ENCODE measurements at regions not wholly inside any gene's neighbourhood (a gene's known extent, or its start where the extent isn't known, plus 50 kb on each side); places are given as distances from the start of the nearest gene placed in this dataset.

DNA sequence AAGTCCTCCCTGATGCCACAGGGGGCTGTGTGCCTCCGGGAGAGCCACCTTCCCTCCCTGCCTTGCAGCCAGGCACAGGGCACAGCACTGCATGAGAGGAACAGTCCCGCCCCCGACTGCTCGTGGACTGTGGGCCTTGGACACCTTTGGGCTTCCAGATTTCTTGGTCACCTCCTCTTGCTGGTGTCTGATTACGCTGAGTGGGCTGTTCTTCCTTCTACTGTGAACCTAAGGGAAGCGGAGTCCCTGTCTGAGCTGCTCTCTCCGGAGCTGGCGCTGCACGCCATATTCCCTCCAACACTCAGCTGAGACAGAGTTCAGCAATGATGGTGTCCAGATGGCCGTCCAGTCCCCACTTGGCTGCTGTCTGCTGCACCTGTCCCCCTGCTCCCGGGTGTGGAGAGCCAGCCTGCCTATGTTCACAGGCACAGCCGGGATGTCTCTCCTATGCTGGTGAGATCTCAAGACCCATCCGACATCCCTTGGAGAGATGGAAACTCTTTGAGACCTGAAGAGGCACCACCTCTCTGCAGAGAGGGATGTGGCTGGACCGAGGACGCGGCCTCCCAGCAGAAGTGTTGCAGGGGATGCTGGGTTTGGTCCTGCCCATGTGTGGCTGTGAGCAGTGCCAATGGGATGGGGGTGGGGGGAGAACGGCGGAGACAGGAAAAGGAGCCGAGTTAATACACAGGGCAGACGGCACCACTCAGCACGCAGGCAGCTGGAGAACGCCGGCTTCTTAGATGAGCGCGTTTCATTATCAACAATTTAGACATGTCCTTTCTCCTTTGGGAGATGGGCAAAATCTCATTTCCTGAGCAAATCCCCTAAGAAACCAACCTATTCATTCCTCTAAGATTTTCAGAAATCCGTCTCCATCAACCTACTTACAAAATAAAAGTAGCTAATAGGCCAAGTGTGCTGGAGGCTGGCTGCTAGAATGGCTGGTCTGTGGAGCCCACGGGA lies 171.9 kb downstream of the ENGASE start:
- Histone ChIP-seq H3K4me3 (replicated peaks in 1 of 3; ENCODE audit: insufficient read depth in 1 of 3, low read depth in 1 of 3, low read length in 3 of 3) (no peak overlapping the region), H3K9me3 (replicated peaks; ENCODE audit: control insufficient read depth, insufficient read depth, low read length) (no peaks in the 10 kb centered on the region), H3K36me3 (ENCODE audit: control insufficient read depth in 2 of 2, extremely low read depth in 1 of 2, insufficient read depth in 2 of 2, low read length in 2 of 2) (no peaks in the 10 kb centered on the region), H3K27ac (ENCODE audit: insufficient read depth, low read depth, low read length) (no peak overlapping the region), H3K4me2 (ENCODE audit: insufficient read depth, low read length) (no peak overlapping the region), H3K9me1 (replicated peaks; ENCODE audit: control insufficient read depth, extremely low read depth, insufficient read depth, low read length) (no peaks in the 10 kb centered on the region), H2AFZ (ENCODE audit: low read depth, low read length) (no peak overlapping the region), H3K4me1 (ENCODE audit: control insufficient read depth, extremely low read depth, insufficient read depth, low read length) (no peaks in the 10 kb centered on the region), H3K79me2 (ENCODE audit: control insufficient read depth, insufficient read depth, low read length) (no peaks in the 10 kb centered on the region), H3K9ac (replicated peaks; ENCODE audit: extremely low read depth, insufficient read depth, low read length) (no peak overlapping the region), H4K20me1 (replicated peaks; ENCODE audit: control insufficient read depth, extremely low read depth, insufficient read depth, low read length) (no peaks in the 10 kb centered on the region), H3K27me3 (ENCODE audit: control insufficient read depth in 2 of 2, insufficient read depth in 2 of 2, low read length in 2 of 2) (no peaks in the 10 kb centered on the region)
- DNase-seq (ENCODE audit: low read depth, low spot score): no peak
- TF ChIP-seq JUN (IDR thresholded peaks at IDR 0.05; ENCODE audit: borderline replicate concordance, insufficient read depth, insufficient read length, low read depth): no peak
- no peak for TF ChIP-seq MYC (IDR thresholded peaks at IDR 0.05; ENCODE audit: low read depth, low read length)
- no peak for TF ChIP-seq GATA2 (IDR thresholded peaks at IDR 0.05; ENCODE audit: insufficient read depth, insufficient read length, low read depth, low read length)
- TF ChIP-seq, protein P1, sequence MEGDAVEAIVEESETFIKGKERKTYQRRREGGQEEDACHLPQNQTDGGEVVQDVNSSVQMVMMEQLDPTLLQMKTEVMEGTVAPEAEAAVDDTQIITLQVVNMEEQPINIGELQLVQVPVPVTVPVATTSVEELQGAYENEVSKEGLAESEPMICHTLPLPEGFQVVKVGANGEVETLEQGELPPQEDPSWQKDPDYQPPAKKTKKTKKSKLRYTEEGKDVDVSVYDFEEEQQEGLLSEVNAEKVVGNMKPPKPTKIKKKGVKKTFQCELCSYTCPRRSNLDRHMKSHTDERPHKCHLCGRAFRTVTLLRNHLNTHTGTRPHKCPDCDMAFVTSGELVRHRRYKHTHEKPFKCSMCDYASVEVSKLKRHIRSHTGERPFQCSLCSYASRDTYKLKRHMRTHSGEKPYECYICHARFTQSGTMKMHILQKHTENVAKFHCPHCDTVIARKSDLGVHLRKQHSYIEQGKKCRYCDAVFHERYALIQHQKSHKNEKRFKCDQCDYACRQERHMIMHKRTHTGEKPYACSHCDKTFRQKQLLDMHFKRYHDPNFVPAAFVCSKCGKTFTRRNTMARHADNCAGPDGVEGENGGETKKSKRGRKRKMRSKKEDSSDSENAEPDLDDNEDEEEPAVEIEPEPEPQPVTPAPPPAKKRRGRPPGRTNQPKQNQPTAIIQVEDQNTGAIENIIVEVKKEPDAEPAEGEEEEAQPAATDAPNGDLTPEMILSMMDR (IDR thresholded peaks at IDR 0.05; ENCODE audit: extremely low read depth in 1 of 2, insufficient read depth in 1 of 2, low read depth in 1 of 2, low read length in 2 of 2): no peak
- TF ChIP-seq FOS (IDR thresholded peaks at IDR 0.05; ENCODE audit: borderline replicate concordance, insufficient read depth, low read length): no peak
- ChIA-PET POLR2A (no interaction called here), CTCF (no interaction called here)
- BruUV-seq (replicated peaks): no TSS peak
- FAIRE-seq: no peak
- dilution Hi-C loops (cut with MboI; ENCODE audit: extremely low pct_ligation_motif_present, low sequenced_read_pairs): no loop called here
- intact Hi-C loops (cut with micrococcal nuclease): no loop called here
